A204.1 (cell line): ENCODE measurements at regions not wholly inside any gene's neighbourhood (a gene's known extent, or its start where the extent isn't known, plus 50 kb on each side); places are given as distances from the start of the nearest gene placed in this dataset.
A peak's percentile ranks its signal among the peaks of the same experiment; 100 is the strongest.

ENCODE experiments used
- FAIRE-seq: peaks from 2 replicates; lab custom pipeline; 2012; peaks lifted over from hg19 to GRCh38; lab: Jason Lieb, UNC

GRCh38 chr10:84798312-84798711 lies 469.9 kb downstream of the CCSER2 start:
- no peak for FAIRE-seq

- no peak for FAIRE-seq
Measured at GRCh38 chr10:84801156-84801555, 472.8 kb downstream of the CCSER2 start.

DNA sequence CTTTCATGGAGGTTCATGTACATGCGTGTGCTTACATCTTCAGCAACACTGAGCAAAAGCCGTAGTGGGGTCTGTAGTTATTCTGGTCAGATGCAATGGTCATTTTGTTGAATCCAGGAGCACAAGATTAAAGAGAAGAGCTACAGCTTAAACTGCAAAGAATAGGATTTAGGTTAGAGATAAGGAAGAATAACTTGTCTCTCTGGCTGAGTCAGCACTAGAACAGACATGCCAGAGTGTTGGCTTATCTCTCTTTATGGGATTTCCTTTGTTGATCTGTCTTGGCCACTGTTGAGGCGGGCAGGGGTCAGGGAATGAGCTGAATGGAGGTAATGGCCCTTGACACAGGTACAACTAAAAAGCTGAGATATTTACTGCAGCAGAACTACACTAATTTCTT lies 473.5 kb downstream of the CCSER2 start:
- no peak for FAIRE-seq

- no peak for FAIRE-seq
Measured at GRCh38 chr10:84805149-84805548, 476.8 kb downstream of the CCSER2 start.

DNA sequence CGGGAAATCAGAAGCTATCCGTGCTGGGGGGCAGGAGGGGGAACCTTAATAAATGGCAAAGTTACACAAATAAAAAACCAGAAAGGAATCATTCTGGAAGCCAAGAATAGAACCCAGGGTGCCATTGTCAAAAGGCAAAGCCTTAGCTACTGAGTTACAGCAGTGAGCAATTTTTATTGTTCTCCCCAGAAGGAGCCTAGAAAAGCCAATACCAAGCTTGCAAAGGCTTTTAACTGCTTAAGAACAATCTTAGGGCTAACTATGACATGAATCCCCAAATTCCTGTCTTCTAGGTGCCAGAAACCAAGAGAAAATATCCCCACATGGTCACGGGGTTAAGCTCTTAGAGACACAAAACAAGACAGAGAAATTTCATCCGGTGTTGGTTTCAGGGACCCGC lies 482.7 kb downstream of the CCSER2 start:
- FAIRE-seq = no peak

GRCh38 chr10:84818961-84819360 lies 490.6 kb downstream of the CCSER2 start:
- no peak for FAIRE-seq

DNA sequence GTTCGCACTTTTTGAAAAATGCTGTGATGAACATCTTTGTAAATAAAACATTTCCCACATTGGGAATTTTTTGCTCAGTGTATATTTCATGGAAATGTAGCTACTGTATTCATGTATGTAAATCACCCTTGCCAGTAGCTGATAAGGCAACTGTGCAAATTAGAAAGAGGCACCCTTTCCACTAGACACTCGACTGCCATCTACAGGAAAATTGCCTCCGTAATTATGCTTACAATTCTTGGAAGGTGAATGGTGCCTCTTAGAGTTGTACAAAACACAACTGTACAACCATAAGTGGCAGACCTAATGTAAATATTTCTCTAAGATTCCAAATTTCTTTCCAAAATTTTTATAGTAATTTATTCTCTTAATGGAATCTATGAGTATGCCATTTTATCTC lies 491.7 kb downstream of the CCSER2 start:
- peak; percentile 87 for FAIRE-seq

DNA sequence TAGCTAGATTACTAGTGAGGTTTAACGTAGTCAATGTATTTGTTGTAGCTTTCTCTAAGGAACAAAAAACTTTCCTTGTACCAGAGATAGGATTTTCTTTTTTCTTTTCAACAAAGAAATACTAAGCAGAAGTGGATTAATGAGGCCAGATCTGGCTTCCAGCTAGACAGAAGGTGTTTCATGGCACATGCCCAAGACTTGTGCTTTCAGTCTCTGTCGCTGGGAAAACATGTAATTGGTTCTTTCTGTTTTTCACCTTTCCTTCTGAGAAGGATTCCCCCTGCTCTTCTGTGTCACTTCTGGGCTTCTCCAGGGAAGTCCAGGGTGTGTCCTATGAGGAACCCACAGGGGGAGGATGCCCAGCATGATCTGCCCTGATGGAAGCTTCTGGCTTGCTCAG lies 492.2 kb downstream of the CCSER2 start:
- no peak for FAIRE-seq

DNA sequence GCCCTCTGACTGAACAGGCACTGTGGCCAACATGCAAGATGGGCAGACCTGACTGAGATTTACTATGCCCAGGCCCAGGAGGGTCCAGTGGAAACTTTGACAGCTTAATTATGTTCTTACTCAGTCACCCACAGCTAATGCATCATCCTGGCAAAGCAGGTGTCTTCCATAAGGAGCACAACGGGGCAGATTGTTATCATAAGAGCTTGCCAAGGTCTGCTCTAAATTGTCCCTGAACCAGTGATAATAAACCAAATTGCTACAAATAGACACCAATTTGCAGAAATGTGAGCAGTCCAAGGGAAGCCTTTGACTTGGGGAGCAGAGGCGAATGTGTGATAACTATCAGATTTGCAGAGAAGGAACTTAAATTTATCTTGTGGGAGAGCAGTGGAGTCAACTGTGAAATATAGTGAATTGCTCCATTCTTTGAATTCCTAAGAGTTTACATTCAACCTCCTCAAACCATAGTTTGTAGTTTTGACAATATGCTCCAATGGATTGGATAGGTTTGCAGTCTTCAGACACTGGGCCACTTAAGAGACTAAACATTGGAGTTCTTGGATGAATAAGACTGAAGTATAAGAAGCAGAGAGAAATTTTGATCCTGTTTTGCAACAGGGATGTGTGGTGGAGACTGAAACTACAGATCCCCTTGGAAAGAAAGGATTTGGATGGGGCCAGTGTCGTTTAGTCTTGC lies 494.7 kb downstream of the CCSER2 start:
- FAIRE-seq = no peak

DNA sequence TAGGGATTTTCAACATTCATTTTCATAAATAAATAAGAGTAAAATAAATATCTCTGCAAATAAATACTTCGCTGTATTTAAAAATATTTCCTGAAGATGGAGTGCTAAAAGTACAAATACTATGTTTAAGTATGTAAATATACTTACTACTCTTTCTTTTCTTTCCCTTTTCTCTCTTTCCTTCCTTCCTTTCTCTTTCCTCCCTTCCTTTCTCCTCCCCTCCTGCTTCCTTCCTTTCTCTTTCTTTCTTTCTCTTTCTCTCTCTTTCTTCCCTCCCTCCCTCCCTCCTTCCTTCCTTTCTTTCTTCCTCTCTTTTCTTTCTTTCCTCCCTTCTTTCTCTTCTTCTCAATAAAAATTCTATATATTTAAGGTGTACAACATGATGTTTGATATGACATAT lies 496.1 kb downstream of the CCSER2 start:
- FAIRE-seq = no peak

DNA sequence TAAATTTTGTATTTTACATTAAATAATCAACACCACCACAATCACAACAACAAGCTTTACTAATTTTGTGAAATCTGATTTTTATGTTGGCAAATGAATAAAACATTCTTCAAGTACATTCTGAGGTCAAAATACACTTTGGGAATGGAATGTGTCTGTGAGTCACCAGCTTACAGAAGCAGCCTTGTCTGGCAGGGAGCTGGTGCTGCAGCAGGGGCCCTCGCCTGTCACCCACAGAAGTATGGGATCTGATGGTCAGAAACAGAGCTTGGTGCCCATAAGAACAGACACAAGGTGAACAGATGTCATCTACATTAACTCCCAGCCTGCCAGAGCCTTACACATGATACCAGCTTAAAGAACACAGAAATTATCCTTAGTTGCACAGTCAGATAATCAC lies 496.9 kb downstream of the CCSER2 start:
- no peak for FAIRE-seq

DNA sequence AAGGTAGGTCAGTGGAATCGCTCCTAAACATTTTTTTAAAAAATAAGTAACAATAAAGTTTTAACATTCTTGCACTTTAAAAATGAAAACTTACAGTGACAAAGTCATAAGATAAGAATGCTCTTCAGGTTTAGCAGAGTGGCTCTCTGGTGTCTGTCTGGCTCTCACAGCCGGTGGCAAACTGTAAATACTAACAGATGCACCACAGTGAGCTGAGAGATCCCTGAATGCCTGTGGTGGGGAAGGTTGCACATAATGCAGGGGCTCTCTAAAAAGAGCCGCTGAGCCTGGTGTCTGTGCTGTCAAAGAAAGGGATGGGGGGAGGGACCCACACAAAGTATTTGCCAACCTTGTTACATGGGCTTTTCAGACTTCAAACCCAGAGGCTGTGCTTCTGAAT lies 498.3 kb downstream of the CCSER2 start:
- no peak for FAIRE-seq

- FAIRE-seq = no peak
Measured at GRCh38 chr10:84829131-84829530, 500.7 kb downstream of the CCSER2 start.

DNA sequence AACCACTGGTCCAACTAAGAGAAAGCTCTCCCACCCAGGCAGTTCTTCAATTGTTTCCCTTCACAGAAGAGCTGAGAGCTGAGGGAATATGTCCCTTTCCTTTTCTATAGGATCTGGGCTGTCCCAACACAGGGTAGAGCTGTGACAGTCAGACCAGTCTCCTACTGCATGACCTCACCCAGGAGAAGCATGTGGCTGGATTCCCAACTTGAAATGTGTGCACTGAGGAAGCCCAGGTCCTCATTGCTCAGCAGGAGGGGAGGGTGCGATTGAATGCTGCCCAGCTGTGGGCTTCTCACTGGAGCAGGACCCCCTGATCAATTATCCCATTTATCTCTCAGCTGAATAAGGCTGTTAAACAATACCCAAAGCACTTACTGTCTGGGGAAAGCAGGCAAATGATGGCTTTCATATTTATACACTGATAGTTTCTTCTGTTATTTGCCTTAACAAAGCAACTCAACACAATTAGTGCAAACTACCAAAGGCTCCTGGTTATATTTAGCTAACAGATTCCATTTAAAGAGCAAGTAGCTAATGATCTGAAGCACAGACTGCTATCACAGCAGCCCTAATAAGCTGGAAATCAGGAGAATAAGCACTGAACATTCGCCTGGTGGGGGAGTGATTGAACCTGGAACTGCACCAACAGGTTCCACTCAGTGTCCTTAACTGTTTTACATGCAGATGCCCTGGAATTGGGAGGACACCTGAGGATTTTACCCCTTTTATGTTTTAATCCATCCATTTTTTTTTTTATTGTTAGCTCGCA lies 508.8 kb downstream of the CCSER2 start:
- FAIRE-seq = no peak

DNA sequence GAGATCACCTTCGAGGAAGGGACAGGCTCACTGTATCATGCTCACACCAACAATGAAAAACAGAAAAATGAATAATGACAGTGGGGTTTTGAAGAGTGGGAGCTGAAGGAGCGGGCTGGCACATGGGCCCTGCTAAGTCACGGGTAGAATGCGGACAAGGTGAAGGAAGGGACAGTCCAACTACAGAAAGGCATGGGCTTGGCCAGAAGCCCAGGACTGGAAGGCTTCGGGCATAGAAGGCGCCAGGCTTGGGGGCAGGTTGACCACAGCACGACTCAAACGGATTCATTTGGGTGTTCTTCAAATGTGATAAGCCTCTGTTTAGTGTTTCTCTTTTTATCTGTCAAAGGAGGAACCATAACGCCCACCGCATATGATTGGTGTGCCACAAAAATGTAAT lies 509.5 kb downstream of the CCSER2 start:
- no peak for FAIRE-seq

DNA sequence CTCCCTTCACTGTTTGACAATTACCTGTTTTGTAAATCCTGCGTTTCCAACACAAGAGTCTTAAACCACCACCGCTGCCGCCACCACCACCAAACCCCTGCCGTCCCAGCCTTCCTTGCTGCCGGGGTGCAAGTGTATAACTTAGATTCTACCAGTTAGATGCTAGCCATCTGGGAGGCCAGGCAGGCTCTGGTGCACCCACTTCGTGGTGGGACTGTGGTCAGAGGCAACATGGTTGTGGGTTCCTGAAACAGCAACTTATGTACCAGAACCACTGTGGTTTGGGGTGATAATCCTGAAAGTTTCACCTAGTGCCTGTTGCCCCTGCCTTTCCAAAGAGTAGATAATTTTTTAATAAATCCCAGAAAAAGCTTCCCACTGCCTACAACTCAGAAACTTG lies 510.5 kb downstream of the CCSER2 start:
- no peak for FAIRE-seq

DNA sequence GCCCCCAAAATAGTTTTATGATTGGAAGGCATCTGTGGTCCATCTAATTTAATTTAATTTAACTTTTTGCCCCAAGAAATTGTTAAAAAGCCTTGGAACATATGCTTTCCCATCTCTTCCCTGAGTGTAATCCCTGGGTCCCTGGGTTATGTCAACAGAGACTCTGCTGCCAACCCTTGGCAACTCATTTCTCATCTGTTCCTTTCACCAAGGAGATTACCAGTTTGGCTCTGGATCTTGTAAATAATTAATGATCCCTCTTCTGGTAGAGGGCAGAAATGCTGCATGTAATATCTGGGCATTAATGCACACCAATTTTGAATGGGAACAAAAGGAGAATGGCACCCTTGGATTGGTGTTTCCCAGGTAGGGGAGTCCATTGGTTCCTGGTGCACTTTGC lies 514.2 kb downstream of the CCSER2 start:
- no peak for FAIRE-seq

GRCh38 chr10:84844461-84844860 lies 516.1 kb downstream of the CCSER2 start:
- FAIRE-seq = no peak

DNA sequence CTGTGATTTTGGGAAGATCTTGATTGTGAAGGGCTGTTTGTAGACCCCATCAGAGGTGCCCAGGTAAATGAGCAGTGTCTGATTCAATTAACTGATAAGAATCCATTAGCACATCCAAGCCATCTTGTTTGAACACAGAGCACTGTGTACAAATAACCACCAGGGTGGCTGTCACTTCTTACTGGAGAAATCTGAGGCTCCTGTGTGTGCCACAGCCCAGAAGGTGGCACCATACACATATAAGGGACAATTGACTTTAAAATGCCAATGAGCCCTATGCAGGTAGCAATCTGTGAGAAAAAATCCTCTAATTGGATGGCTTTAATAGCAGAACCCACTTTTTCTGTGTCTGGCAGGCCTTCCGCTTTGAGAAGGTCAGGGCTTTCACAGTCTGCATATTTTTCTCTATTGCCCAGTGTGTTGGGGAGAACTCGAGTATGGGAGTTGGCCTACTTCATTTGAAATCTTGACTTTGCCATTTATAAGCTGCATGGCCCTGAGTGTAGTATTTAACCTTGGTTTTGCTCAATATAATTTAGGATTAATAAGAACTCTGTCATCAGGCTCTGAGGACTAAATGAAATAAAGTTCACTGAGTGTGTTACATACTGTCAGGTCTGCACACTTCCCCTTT lies 517.4 kb downstream of the CCSER2 start:
- FAIRE-seq = no peak

DNA sequence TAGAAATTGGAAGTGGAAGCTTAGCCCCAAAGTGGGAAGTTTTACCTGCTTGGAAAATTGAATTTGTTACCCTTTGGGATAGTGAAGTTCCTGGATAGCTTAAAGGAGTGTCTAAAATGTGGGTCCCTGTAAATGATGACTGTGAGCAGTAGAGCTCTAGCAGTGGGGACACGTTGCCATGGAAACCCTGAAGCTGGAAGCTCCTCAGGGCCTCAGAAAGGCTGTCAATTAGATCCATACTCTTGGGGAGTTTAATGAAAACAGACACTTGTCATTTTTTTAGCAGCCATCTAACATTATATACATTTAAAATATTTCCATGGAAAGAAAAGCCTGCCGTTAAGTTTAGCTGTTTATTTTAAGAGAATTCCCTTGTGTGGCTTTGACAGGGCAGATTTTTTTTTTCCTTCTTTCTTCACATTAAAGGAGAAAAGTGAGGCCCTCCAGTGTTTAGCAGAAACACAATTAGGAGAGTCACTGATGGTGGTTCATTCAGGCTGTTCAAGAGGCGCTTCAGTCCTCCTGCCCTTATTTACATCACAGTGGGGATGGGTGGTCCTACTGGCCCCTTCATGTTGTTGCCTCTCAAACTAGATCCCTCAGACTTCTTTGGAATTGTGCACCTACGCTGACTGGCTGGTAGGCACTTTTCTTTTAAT lies 518.4 kb downstream of the CCSER2 start:
- no peak for FAIRE-seq

DNA sequence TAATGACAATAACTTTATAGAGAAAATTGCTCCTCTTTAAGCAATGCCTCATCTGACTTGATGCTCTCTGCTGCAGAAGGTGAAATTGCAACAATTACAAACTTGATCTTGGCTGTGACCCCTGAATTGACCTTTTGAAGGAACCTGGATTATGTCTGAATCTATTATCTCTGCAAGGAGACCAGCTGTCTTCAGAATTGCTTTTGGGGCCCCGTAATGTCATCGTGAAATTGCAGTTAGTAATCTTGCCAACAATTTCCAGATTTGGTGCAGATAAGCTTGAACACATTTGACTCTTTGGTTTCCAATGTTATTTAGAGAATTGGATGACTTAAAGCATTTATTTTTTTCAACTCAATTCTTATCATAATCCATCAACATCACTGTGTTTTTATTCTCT lies 520.6 kb downstream of the CCSER2 start:
- no peak for FAIRE-seq

GRCh38 chr10:84850826-84851225 lies 522.4 kb downstream of the CCSER2 start:
- no peak for FAIRE-seq

DNA sequence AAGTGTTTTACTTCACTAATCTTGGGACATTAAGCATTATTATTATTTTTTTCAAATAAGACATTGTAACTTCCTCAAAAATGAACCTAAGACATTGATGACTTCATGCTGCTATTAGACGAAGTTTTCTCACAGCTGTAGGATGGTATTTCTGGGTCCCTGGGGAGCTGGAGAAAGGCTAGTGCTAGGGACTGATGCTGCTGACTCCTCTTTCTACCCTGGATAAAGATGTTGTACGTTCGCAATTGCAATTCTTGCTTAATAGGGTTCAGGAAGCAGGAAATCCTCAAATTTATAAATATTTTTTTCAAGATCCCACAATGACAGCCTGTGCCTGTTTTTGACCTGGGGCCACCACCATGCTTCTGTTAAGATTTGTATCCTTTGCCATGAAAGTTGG lies 526.0 kb downstream of the CCSER2 start:
- no peak for FAIRE-seq
